Adrenal gland (tissue), 9 donors: ENCODE measurements at regions not wholly inside any gene's neighbourhood (a gene's known extent, or its start where the extent isn't known, plus 50 kb on each side); places are given as distances from the start of the nearest gene placed in this dataset.

Source experiments
- DNase-seq, 7 donors: peaks; one replicate each; pipeline ENCODE4 v3.0.0-alpha.2; 2019 to 2020
- H3K27ac ChIP-seq, 5 donors: fragments of 200-600 bp; sonication (generic) in 4 of 5; 1 replicate in 3 of 5; 2 replicates in 2 of 5; pipeline versions ENCODE4 v1.5.1 to v1.8.0; 2016 to 2020; ENCODE audit warnings: mild to moderate bottlenecking in 1 of 5
- H3K27me3 ChIP-seq: fragments of 200-600 bp; 2 replicates; pipeline ENCODE4 v1.8.0; 2021
- H3K36me3 ChIP-seq, 2 donors: fragments of 200-600 bp; replicated peaks in 1 of 2; 1 replicate in 1 of 2; 2 replicates in 1 of 2; pipeline versions ENCODE4 v1.5.1 to v1.8.0; 2018 to 2022
- H3K4me1 ChIP-seq, 2 donors: fragments of 200-600 bp; replicated peaks in 1 of 2; 1 replicate in 1 of 2; 2 replicates in 1 of 2; pipeline versions ENCODE4 v1.5.1 to v1.8.0; 2018 to 2021
- H3K4me3 ChIP-seq, 4 donors: fragments of 200-600 bp; sonication (generic) in 3 of 4; one replicate each; pipeline ENCODE4 v1.5.1; 2016 to 2018
- H3K9me3 ChIP-seq, 3 donors: fragments of 200-600 bp; sonication (generic) in 1 of 3; replicated peaks in 1 of 3; 1 replicate in 2 of 3; 2 replicates in 1 of 3; pipeline versions ENCODE4 v1.5.1 to v1.8.0; 2016 to 2021
- POLR2A ChIP-seq, 2 donors: fragments of 450-650 bp; IDR thresholded peaks; one replicate each; pipeline ENCODE4 v1.6.1; 2017; ENCODE audit warnings: antibody characterized with exemption in 2 of 2, mild to moderate bottlenecking in 2 of 2, moderate library complexity in 1 of 2
- WGBS, 4 donors: extraction: QIAGEN DNeasy Blood & Tissue Kit in 2 of 4; methylation state at CpG; one replicate each; pipeline versions ENCODE4 v1.1.5 to v1.1.7; 2013 to 2017; 5-methylcytosine and 5-hydroxymethylcytosine counted together
- intact Hi-C, 2 donors: fragments of 100-400 bp; cut with DNase I; formaldehyde crosslinking; loops; one replicate each; pipeline versions ENCODE4 v1.14.1 to v1.15.0; 2022 to 2023
- TF ChIP-seq, protein P1 (sequence below), 6 experiments: fragments of 450-650 bp in 4 of 6; fragments of 200-600 bp in 2 of 6; sonication (generic) in 1 of 6; IDR thresholded peaks; 1 replicate in 5 of 6; 2 replicates in 1 of 6; pipeline versions ENCODE4 v1.5.1 to v1.8.0; 2016 to 2021; ENCODE audit warnings: antibody characterized with exemption in 6 of 6, mild to moderate bottlenecking in 2 of 6, moderate library complexity in 1 of 6
- donor health status: healthy with polysubstance abuse.
- donor health status: Bipolar disorder and iron deficiency.
- donor health status: DM: yes; HTN: yes; CAD: no.
- donor health status: DM: no; HTN: no; CAD: no.
- donor health status: DM: no; HTN: no; CAD: no.

- no peaks in the 10 kb centered on the region for H3K36me3 ChIP-seq
- no peak overlapping the region for H3K27ac ChIP-seq
- WGBS, 4 donors: 66 to 75% (median 71%) methylated on average over 10 of the region's 10 CpGs
- H3K27me3 ChIP-seq: no peaks in the 10 kb centered on the region
- peaks cover 0 to 12% of the 10 kb centered on the region in 2 donors for H3K4me1 ChIP-seq
- no peaks in the 10 kb centered on the region for H3K9me3 ChIP-seq
- TF ChIP-seq POLR2A (IDR thresholded peaks at IDR 0.05): no peak
- intact Hi-C loops: no loop called here
- DNase-seq: no peak
- H3K4me3 ChIP-seq: no peak overlapping the region
Measured at GRCh38 chr6:150765067-150765764, 100.3 kb upstream of the MTHFD1L start.

- DNase-seq: peak in 2 of 7 donors; percentile 18 to 21
- H3K4me1 ChIP-seq: peaks cover 0 to 12% of the 10 kb centered on the region in 2 donors
- H3K36me3 ChIP-seq: no peaks in the 10 kb centered on the region
- no peaks in the 10 kb centered on the region for H3K27me3 ChIP-seq
- H3K27ac ChIP-seq: no peak overlapping the region
- H3K9me3 ChIP-seq: no peaks in the 10 kb centered on the region
- TF ChIP-seq, protein P1, sequence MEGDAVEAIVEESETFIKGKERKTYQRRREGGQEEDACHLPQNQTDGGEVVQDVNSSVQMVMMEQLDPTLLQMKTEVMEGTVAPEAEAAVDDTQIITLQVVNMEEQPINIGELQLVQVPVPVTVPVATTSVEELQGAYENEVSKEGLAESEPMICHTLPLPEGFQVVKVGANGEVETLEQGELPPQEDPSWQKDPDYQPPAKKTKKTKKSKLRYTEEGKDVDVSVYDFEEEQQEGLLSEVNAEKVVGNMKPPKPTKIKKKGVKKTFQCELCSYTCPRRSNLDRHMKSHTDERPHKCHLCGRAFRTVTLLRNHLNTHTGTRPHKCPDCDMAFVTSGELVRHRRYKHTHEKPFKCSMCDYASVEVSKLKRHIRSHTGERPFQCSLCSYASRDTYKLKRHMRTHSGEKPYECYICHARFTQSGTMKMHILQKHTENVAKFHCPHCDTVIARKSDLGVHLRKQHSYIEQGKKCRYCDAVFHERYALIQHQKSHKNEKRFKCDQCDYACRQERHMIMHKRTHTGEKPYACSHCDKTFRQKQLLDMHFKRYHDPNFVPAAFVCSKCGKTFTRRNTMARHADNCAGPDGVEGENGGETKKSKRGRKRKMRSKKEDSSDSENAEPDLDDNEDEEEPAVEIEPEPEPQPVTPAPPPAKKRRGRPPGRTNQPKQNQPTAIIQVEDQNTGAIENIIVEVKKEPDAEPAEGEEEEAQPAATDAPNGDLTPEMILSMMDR (IDR thresholded peaks at IDR 0.05): no peak
- no peak for TF ChIP-seq POLR2A (IDR thresholded peaks at IDR 0.05)
- no peak overlapping the region for H3K4me3 ChIP-seq
- intact Hi-C loops: no loop called here
- 44 to 64% (median 58%) methylated on average over 7 of the region's 7 CpGs for WGBS, 4 donors
Measured at GRCh38 chr6:150766201-150766997, 99.1 kb upstream of the MTHFD1L start.

DNA sequence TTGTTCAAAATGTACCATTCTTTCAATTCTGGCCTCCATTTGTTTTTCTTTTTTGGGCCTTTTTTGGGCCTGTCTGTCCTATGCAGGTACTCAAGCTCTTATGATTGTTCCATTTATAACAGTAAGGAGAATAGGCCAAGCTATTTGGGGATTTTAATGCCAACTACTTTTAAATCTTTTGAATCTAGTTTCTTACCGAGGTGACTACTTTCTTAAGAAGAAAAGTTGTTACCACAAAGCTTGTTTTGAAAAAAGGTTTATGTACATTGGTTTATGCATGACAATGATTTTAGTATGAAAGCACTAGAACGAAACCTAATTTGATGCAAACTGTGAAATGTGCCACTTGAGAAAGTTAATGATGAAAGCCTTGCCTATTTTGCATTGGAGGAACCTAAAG is 98.3 kb upstream of the MTHFD1L start:
- Histone ChIP-seq H3K27ac (peak overlapping the region in 1 of 5 donors; percentile 31), H3K27me3 (no peaks in the 10 kb centered on the region), H3K4me1 (peaks cover 0 to 12% of the 10 kb centered on the region in 2 donors), H3K36me3 (no peaks in the 10 kb centered on the region), H3K4me3 (no peak overlapping the region), H3K9me3 (no peaks in the 10 kb centered on the region)
- no peak for DNase-seq
- WGBS, 4 donors: 66 to 84% (median 70%) methylated on average over 2 of the region's 2 CpGs
- intact Hi-C loops: no loop called here
- TF ChIP-seq, protein P1 (IDR thresholded peaks at IDR 0.05): no peak
- TF ChIP-seq POLR2A (IDR thresholded peaks at IDR 0.05): no peak

DNA sequence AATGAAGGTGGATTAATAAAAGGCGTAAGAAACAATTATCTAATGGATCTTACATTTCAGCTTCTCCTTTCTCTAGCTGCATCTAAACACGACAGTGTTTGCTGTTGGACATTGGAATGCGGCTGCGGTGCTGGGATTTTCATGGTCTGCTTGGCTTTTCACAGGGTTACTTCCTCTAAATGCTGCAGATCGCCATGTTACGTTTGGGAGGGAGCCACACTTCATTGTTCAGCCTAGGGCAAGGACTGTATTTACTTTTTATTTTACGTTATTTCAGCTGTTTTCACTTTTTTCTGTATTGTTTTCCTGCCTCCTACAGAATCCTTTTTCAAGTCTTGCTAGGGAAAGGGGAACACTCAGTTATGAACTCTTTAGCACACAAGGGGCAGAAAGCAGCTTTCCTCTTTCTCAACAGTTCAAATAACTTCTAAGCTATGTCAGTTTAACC is 97.9 kb upstream of the MTHFD1L start:
- H3K27ac ChIP-seq: peak overlapping the region in 1 of 5 donors; percentile 31
- H3K4me3 ChIP-seq: no peak overlapping the region
- H3K27me3 ChIP-seq: no peaks in the 10 kb centered on the region

More for the DNA sequence above, 97.9 kb upstream of the MTHFD1L start:
- Histone ChIP-seq H3K36me3 (no peaks in the 10 kb centered on the region), H3K4me1 (peaks cover 0 to 12% of the 10 kb centered on the region in 2 donors), H3K9me3 (no peaks in the 10 kb centered on the region)
- no peak for TF ChIP-seq POLR2A (IDR thresholded peaks at IDR 0.05)
- TF ChIP-seq, protein P1 (IDR thresholded peaks at IDR 0.05): no peak
- intact Hi-C loops: no loop called here
- no peak for DNase-seq
- 58 to 73% (median 61%) methylated on average over 7 of the region's 7 CpGs for WGBS, 4 donors
